Osteocyte (in vitro differentiated cells): ENCODE measurements at regions not wholly inside any gene's neighbourhood (a gene's known extent, or its start where the extent isn't known, plus 50 kb on each side); places are given as distances from the start of the nearest gene placed in this dataset.

Source experiments
- DNase-seq: peaks from one replicate; pipeline ENCODE4 v3.0.0; 2021; ENCODE audit warnings: mixed read lengths; ENCODE audit not compliant: unreplicated experiment; ENCODE audit errors: extremely low spot score
- H3K27ac Mint-ChIP-seq: one replicate; pipeline ENCODE4 v1.8.0; 2021; ENCODE audit warnings: mild to moderate bottlenecking, mixed read lengths; ENCODE audit not compliant: unreplicated experiment
- H3K27me3 Mint-ChIP-seq: one replicate; pipeline ENCODE4 v1.8.0; 2021; ENCODE audit warnings: mixed read lengths; ENCODE audit not compliant: unreplicated experiment
- H3K36me3 Mint-ChIP-seq: one replicate; pipeline ENCODE4 v1.8.0; 2021; ENCODE audit warnings: mixed read lengths; ENCODE audit not compliant: unreplicated experiment
- H3K4me1 Mint-ChIP-seq: one replicate; pipeline ENCODE4 v1.8.0; 2021; ENCODE audit warnings: mixed read lengths; ENCODE audit not compliant: unreplicated experiment
- H3K4me3 Mint-ChIP-seq: one replicate; pipeline ENCODE4 v1.8.0; 2021; ENCODE audit warnings: mild to moderate bottlenecking, moderate library complexity, mixed read lengths; ENCODE audit not compliant: unreplicated experiment
- H3K9me3 Mint-ChIP-seq: one replicate; pipeline ENCODE4 v1.8.0; 2021; ENCODE audit warnings: mixed read lengths; ENCODE audit not compliant: unreplicated experiment
- TF ChIP-seq, protein P1 (sequence below): fragments of 200-600 bp; sonication (generic); IDR thresholded peaks from 2 replicates; pipeline ENCODE4 v1.5.0; 2021; ENCODE audit warnings: antibody characterized with exemption, mild to moderate bottlenecking, moderate library complexity

DNA sequence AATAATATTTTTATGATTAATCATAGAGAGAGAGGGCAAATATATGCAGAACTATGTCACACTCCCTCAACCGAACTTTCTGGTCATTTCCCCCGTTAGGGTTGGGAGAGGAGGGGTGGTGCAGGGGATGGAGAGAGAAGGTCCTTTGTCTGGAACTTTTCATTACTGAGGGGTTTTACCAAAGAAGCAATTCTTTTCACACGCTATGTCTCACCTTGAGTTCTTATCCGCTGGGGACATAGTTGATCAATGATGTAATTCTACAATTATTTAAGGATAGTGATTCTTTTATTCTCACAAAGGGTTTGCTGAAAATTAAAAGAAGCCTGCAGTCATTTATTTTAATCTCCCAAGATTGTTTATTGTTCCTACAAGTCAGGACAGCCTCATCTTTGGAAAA, 98.3 kb upstream of the RUNX1 start:
- no peak for DNase-seq
- no peak overlapping the region for H3K27ac Mint-ChIP-seq
- H3K4me3 Mint-ChIP-seq = no peak overlapping the region
- peaks cover 40% of the 10 kb centered on the region for H3K4me1 Mint-ChIP-seq
- peaks cover 11% of the 10 kb centered on the region for H3K9me3 Mint-ChIP-seq
- no peaks in the 10 kb centered on the region for H3K27me3 Mint-ChIP-seq
- TF ChIP-seq, protein P1, sequence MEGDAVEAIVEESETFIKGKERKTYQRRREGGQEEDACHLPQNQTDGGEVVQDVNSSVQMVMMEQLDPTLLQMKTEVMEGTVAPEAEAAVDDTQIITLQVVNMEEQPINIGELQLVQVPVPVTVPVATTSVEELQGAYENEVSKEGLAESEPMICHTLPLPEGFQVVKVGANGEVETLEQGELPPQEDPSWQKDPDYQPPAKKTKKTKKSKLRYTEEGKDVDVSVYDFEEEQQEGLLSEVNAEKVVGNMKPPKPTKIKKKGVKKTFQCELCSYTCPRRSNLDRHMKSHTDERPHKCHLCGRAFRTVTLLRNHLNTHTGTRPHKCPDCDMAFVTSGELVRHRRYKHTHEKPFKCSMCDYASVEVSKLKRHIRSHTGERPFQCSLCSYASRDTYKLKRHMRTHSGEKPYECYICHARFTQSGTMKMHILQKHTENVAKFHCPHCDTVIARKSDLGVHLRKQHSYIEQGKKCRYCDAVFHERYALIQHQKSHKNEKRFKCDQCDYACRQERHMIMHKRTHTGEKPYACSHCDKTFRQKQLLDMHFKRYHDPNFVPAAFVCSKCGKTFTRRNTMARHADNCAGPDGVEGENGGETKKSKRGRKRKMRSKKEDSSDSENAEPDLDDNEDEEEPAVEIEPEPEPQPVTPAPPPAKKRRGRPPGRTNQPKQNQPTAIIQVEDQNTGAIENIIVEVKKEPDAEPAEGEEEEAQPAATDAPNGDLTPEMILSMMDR = no peak
- peaks cover 6% of the 10 kb centered on the region for H3K36me3 Mint-ChIP-seq

DNA sequence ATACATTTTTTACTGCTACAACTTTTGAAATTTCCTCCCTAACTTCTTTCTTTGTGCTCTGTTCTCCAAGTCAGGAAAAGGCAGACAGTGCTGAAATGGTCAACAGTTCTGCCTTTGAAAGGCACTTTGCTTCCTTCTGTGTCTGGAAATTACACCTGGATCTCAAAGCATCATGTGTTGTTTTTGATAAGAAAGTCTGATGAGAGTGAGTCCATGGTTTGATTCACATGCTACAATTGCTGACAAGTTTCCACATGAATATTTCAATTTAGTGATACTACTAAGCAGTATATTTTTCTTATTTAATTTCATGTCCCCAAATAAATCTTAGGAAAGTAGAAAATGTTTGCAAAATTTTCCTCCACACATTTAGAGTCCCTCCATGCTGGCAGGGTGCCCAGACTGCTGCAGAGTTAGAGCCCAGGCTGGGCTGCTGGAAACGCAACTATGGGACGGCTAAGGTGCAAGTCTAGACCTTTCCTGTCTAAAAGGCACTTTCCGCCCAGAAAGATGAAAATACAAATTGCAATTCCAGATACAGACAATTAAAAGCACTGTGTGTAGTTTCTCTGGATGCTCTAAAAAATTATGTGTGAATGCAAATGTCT, 96.6 kb upstream of the RUNX1 start:
- Mint-ChIP-seq H3K27ac (no peak overlapping the region), H3K27me3 (no peaks in the 10 kb centered on the region), H3K4me1 (peaks cover 24% of the 10 kb centered on the region), H3K36me3 (peaks cover 6% of the 10 kb centered on the region), H3K4me3 (no peak overlapping the region), H3K9me3 (peaks cover 11% of the 10 kb centered on the region)
- TF ChIP-seq, protein P1 = no peak
- no peak for DNase-seq

DNA sequence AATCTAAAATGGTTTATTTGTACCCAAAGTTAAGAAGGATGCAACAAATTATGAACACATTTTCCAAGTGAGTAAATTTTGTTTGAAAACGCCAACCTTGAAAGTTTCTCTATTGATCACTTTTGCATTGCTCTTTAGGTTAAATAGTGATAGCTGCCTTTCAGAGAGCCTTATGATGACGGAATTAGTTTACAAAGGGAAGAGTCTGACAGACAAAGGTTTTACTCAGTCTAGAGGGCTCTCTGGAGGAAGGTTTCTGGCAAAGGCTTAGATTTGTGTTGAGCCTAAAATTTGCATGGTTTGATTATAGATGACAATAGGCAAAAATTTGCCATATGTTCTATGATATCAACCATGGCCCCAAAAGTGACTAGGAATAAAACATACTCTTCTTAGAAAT, 95.9 kb upstream of the RUNX1 start:
- no peak for DNase-seq
- H3K4me3 Mint-ChIP-seq = no peak overlapping the region
- H3K27me3 Mint-ChIP-seq = no peaks in the 10 kb centered on the region
- H3K36me3 Mint-ChIP-seq = peaks cover 2% of the 10 kb centered on the region
- peaks cover 5% of the 10 kb centered on the region for H3K9me3 Mint-ChIP-seq
- no peak overlapping the region for H3K27ac Mint-ChIP-seq
- H3K4me1 Mint-ChIP-seq = peaks cover 16% of the 10 kb centered on the region
- TF ChIP-seq, protein P1 = no peak

DNA sequence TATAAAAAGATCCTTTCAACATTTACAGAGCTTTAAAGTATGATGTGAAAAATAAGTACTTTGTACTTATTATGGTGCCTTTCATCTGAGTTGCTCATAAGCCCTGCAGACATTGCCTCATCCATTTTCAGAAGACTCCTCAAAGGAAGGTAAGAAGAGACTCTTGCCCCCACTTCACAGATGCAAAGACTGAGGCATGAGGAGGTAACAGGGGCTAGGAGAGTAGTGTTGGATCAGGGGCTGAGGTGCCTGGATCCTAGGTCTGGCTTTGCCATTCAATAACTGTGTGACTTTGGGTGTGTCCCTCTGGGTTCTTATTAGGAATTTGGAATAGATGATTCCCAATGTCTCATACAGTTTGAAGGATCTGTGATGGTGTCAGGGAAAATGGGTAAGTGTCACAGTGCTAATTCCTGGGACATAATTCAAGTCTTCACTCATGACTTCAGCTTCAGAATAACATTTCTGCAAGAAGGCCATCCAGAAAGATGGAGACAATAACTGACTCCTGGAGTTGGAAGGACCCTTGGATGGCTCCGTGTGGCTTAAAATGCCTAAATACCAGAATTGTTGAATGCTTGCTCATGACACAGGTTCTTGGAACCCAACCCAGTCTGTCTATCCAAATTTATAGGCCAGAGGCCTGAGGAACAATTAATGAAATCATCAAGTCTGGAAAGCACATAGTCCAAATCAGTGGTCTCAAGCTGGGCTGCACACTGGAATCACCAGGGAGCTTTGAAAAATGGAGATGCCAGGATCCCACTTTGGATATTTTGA, 93.1 kb upstream of the RUNX1 start:
- TF ChIP-seq, protein P1 = no peak
- no peak overlapping the region for H3K27ac Mint-ChIP-seq
- H3K27me3 Mint-ChIP-seq = no peaks in the 10 kb centered on the region
- DNase-seq = no peak
- no peaks in the 10 kb centered on the region for H3K9me3 Mint-ChIP-seq
- H3K4me1 Mint-ChIP-seq = peaks cover 6% of the 10 kb centered on the region
- H3K36me3 Mint-ChIP-seq = no peaks in the 10 kb centered on the region
- H3K4me3 Mint-ChIP-seq = no peak overlapping the region

- Mint-ChIP-seq H3K36me3 (no peaks in the 10 kb centered on the region), H3K4me3 (no peak overlapping the region), H3K9me3 (no peaks in the 10 kb centered on the region), H3K27ac (no peak overlapping the region), H3K27me3 (no peaks in the 10 kb centered on the region), H3K4me1 (peaks cover 32% of the 10 kb centered on the region)
- no peak for DNase-seq
- TF ChIP-seq, protein P1 = no peak
Observed at GRCh38 chr21:35139382-35139715, 90.2 kb upstream of the RUNX1 start.
